K562 (cell line): ENCODE measurements at regions not wholly inside any gene's neighbourhood (a gene's known extent, or its start where the extent isn't known, plus 50 kb on each side); places are given as distances from the start of the nearest gene placed in this dataset.

Experiments
- ATAC-seq: fragments of 200-7000 bp; cut with Tn5 transposase; 3 replicates; pipeline ENCODE4 v1.9.1; 2020; ENCODE audit warnings: moderate library complexity
- BruUV-seq: library from RNA; stranded (reverse); fragments of 400-500 nt; replicated peaks from 2 replicates; lab custom pipeline; 2021; lab: Mats Ljungman, UMichigan
- CTCF ChIA-PET: fragments of 300-600 bp; formaldehyde crosslinking; extraction: SDS; loops from one replicate; lab custom pipeline; 2021; ENCODE audit warnings: low intra/inter-chr PET ratio; lab: Yijun Ruan, JAX
- POLR2A ChIA-PET: fragments of 300-600, 350-650 bp; sonication (Branson Sonifier 250); formaldehyde crosslinking; extraction: SDS; loops from one replicate; lab custom pipeline; 2021; ENCODE audit warnings: antibody characterized with exemption, inconsistent platforms; lab: Yijun Ruan, JAX
- DNase-seq, 4 experiments: peaks; one replicate each; pipeline versions ENCODE4 v3.0.0 to v3.0.0-alpha.2; 2011 to 2018; ENCODE audit warnings: low spot score in 3 of 4, mixed read lengths in 3 of 4; ENCODE audit errors: extremely low read depth in 1 of 4
- FAIRE-seq: peaks from 2 replicates; lab custom pipeline; 2011; peaks lifted over from hg19 to GRCh38; lab: Jason Lieb, UNC
- H2AFZ ChIP-seq: 2 replicates; pipeline ENCODE4 v1.6.0; 2011; ENCODE audit warnings: low read depth, low read length, control low read depth, inconsistent platforms
- H3K27ac ChIP-seq: fragments of 200-600 bp; 3 replicates; pipeline ENCODE4 v1.8.0; 2011; ENCODE audit warnings: low read depth, mild to moderate bottlenecking, control low read depth, inconsistent platforms, low read length, moderate library complexity, mixed read lengths; ENCODE audit errors: extremely low read depth
- H3K27me3 ChIP-seq, 2 experiments: fragments of 300-600 bp in 1 of 2; 2 replicates in 1 of 2; 3 replicates in 1 of 2; pipeline versions ENCODE4 v1.6.0 to v1.8.0; 2011; ENCODE audit warnings: inconsistent platforms in 2 of 2, low read length in 2 of 2, mild to moderate bottlenecking in 1 of 2, mixed read lengths in 1 of 2, moderate library complexity in 1 of 2; ENCODE audit not compliant: control insufficient read depth in 2 of 2, insufficient read depth in 2 of 2
- H3K36me3 ChIP-seq: fragments of 300-600 bp; 3 replicates; pipeline ENCODE4 v1.8.0; 2011; ENCODE audit warnings: mild to moderate bottlenecking, low read length, inconsistent platforms; ENCODE audit not compliant: control insufficient read depth, insufficient read depth
- H3K4me1 ChIP-seq, 2 experiments: fragments of 200-600 bp in 1 of 2; replicated peaks in 1 of 2; 2 replicates in 1 of 2; 3 replicates in 1 of 2; pipeline versions ENCODE4 v1.5.1 to v1.8.0; 2011; ENCODE audit warnings: inconsistent platforms in 2 of 2, low read length in 2 of 2, mild to moderate bottlenecking in 1 of 2, mixed read lengths in 1 of 2, moderate library complexity in 1 of 2; ENCODE audit not compliant: control insufficient read depth in 2 of 2, insufficient read depth in 2 of 2
- H3K4me2 ChIP-seq: 2 replicates; pipeline ENCODE4 v1.6.1; 2011; ENCODE audit warnings: low read length, control low read depth, inconsistent platforms, mixed read lengths; ENCODE audit not compliant: insufficient read depth
- H3K4me3 ChIP-seq: fragments of 200-600 bp; sonication (generic), shearing (Covaris generic); 2 replicates; pipeline ENCODE4 v1.5.1; 2016; ENCODE audit warnings: control low read depth, inconsistent platforms
- H3K79me2 ChIP-seq: fragments of 200-600 bp; 3 replicates; pipeline ENCODE4 v1.8.0; 2011; ENCODE audit warnings: low read length, inconsistent platforms; ENCODE audit not compliant: control insufficient read depth, insufficient read depth
- H3K9ac ChIP-seq, 2 experiments: 2 replicates each; pipeline versions ENCODE4 v1.6.0 to v1.6.1; 2011; ENCODE audit warnings: low read depth in 2 of 2, low read length in 2 of 2, control low read depth in 1 of 2, inconsistent platforms in 1 of 2, mild to moderate bottlenecking in 1 of 2, mixed read lengths in 1 of 2; ENCODE audit not compliant: insufficient read depth in 1 of 2
- H3K9me1 ChIP-seq: one replicate; pipeline ENCODE4 v1.6.0; 2011; ENCODE audit warnings: inconsistent platforms, mild to moderate bottlenecking, low read length, moderate library complexity; ENCODE audit not compliant: control insufficient read depth, insufficient read depth
- H3K9me3 ChIP-seq: replicated peaks from 2 replicates; pipeline ENCODE4 v1.5.1; 2011; ENCODE audit warnings: low read depth, low read length, inconsistent platforms; ENCODE audit not compliant: control insufficient read depth, insufficient read depth
- H4K20me1 ChIP-seq: replicated peaks from 2 replicates; pipeline ENCODE4 v1.6.1; 2011; ENCODE audit warnings: low read length, inconsistent platforms, mixed read lengths; ENCODE audit not compliant: control insufficient read depth, insufficient read depth
- ARID4B ChIP-seq: sonication (generic); formaldehyde crosslinking; IDR thresholded peaks from 2 replicates; pipeline ENCODE4 v1.8.0; 2022; ENCODE audit warnings: mild to moderate bottlenecking, missing genetic modification reagents
- CC2D1A ChIP-seq: fragments of 450-650 bp; IDR thresholded peaks from 2 replicates; pipeline ENCODE4 v1.6.1; 2017; ENCODE audit warnings: mild to moderate bottlenecking
- GTF2F1 ChIP-seq: IDR thresholded peaks from 2 replicates; pipeline ENCODE4 v1.6.1; 2011; ENCODE audit warnings: low read depth, low read length, improper control_type of control experiment
- SMC3 ChIP-seq: conservative IDR thresholded peaks from 2 replicates; pipeline ENCODE4 v1.6.1; 2011; ENCODE audit warnings: low read depth, low read length, improper control_type of control experiment; ENCODE audit not compliant: insufficient read depth
- U2AF1 ChIP-seq: fragments of 200-400 bp; formaldehyde crosslinking; optimal IDR thresholded peaks from 2 replicates; pipeline ENCODE3; 2017; ENCODE audit warnings: mild to moderate bottlenecking, low read depth, low read length, moderate library complexity
- WGBS: fragments of 100-300 bp; shearing (Covaris generic); methylation state at CpG from one replicate; pipeline ENCODE4 v1.1.6; 2016; ENCODE audit warnings: low coverage, mixed read lengths; ENCODE audit not compliant: insufficient coverage; ENCODE audit errors: missing lambda C conversion rate; 5-methylcytosine and 5-hydroxymethylcytosine counted together
- in situ Hi-C: fragments of 300-500 bp; cut with MboI; formaldehyde crosslinking; loops from 4 replicates; pipeline ENCODE4 v1.15.0; 2018; ENCODE audit warnings: inconsistent platforms, mixed read lengths
- intact Hi-C: fragments of 100-400 bp; cut with micrococcal nuclease; formaldehyde crosslinking; loops from 2 replicates; pipeline ENCODE4 v1.14.2; 2022
- TF ChIP-seq, protein P1 (sequence below): fragments of 450-650 bp; formaldehyde crosslinking; IDR thresholded peaks from 2 replicates; pipeline ENCODE4 v1.4.0; 2022; ENCODE audit warnings: mild to moderate bottlenecking, moderate library complexity
- TF ChIP-seq, protein P2 (sequence below), 2 experiments: fragments of 450-650 bp; formaldehyde crosslinking in 1 of 2; IDR thresholded peaks; 2 replicates each; pipeline versions ENCODE4 v1.4.0 to v1.6.1; 2014 to 2020; ENCODE audit warnings: mild to moderate bottlenecking in 2 of 2, borderline replicate concordance in 1 of 2, low read depth in 1 of 2

- no peaks in the 10 kb centered on the region for H4K20me1 ChIP-seq
- CTCF ChIA-PET = no interaction called here
- TF ChIP-seq, protein P1, sequence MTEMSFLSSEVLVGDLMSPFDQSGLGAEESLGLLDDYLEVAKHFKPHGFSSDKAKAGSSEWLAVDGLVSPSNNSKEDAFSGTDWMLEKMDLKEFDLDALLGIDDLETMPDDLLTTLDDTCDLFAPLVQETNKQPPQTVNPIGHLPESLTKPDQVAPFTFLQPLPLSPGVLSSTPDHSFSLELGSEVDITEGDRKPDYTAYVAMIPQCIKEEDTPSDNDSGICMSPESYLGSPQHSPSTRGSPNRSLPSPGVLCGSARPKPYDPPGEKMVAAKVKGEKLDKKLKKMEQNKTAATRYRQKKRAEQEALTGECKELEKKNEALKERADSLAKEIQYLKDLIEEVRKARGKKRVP (CRISPR knock-in tag) = no peak
- TF ChIP-seq CC2D1A (no peak), SMC3 (peak; percentile 47; the same call in 1 of the 2 replicates), U2AF1 (no peak), GTF2F1 (no peak), ARID4B (CRISPR knock-in tag) (no peak)
- TF ChIP-seq, protein P2, sequence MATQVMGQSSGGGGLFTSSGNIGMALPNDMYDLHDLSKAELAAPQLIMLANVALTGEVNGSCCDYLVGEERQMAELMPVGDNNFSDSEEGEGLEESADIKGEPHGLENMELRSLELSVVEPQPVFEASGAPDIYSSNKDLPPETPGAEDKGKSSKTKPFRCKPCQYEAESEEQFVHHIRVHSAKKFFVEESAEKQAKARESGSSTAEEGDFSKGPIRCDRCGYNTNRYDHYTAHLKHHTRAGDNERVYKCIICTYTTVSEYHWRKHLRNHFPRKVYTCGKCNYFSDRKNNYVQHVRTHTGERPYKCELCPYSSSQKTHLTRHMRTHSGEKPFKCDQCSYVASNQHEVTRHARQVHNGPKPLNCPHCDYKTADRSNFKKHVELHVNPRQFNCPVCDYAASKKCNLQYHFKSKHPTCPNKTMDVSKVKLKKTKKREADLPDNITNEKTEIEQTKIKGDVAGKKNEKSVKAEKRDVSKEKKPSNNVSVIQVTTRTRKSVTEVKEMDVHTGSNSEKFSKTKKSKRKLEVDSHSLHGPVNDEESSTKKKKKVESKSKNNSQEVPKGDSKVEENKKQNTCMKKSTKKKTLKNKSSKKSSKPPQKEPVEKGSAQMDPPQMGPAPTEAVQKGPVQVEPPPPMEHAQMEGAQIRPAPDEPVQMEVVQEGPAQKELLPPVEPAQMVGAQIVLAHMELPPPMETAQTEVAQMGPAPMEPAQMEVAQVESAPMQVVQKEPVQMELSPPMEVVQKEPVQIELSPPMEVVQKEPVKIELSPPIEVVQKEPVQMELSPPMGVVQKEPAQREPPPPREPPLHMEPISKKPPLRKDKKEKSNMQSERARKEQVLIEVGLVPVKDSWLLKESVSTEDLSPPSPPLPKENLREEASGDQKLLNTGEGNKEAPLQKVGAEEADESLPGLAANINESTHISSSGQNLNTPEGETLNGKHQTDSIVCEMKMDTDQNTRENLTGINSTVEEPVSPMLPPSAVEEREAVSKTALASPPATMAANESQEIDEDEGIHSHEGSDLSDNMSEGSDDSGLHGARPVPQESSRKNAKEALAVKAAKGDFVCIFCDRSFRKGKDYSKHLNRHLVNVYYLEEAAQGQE (IDR thresholded peaks at IDR 0.05; ENCODE audit: borderline replicate concordance) = peak; percentile 58; the same call in 1 of the 2 replicates
- TF ChIP-seq, protein P2 (CRISPR knock-in tag; IDR thresholded peaks at IDR 0.05; ENCODE audit: low read depth) = no peak
Observed at GRCh38 chr6:10030942-10031537, 383.8 kb downstream of the TFAP2A start.

More at GRCh38 chr6:10030942-10031537, 383.8 kb downstream of the TFAP2A start:
- POLR2A ChIA-PET = no interaction called here
- no TSS peak for BruUV-seq
- no peaks in the 10 kb centered on the region for H3K79me2 ChIP-seq
- peak; percentile 75 for FAIRE-seq
- no peak overlapping the region for H3K4me3 ChIP-seq
- H3K9me3 ChIP-seq = no peaks in the 10 kb centered on the region
- H3K9ac ChIP-seq = no peak overlapping the region
- no peaks in the 10 kb centered on the region for H3K27me3 ChIP-seq
- H3K36me3 ChIP-seq = no peaks in the 10 kb centered on the region
- no peaks in the 10 kb centered on the region for H3K9me1 ChIP-seq
- DNase-seq = peak; percentile 19 to 44 (median 36)
- in situ Hi-C loops (no loop called here), intact Hi-C loops (loop anchor here (2.0 to 10.0 kb wide), 3 partner anchors 204 to 396 kb away; no protein-coding TSS in a partner anchor)
- ATAC-seq = peak; percentile 79
- H3K4me1 ChIP-seq = no peaks in the 10 kb centered on the region
- 19% methylated on average over 8 of the region's 8 CpGs for WGBS
- no peak overlapping the region for H3K27ac ChIP-seq
- H3K4me2 ChIP-seq = no peak overlapping the region
- no peak overlapping the region for H2AFZ ChIP-seq
